Stimulated activated effector memory CD8-positive, alpha-beta T cell treated with anti-CD3 and anti-CD28 coated beads, Interleukin-12 subunit alpha, Interleukin-12 subunit beta, amount 100 ng/mL, for 72 hours (primary cell): ENCODE measurements at regions not wholly inside any gene's neighbourhood (a gene's known extent, or its start where the extent isn't known, plus 50 kb on each side); places are given as distances from the start of the nearest gene placed in this dataset.

Experiments
- ATAC-seq: fragments of 150-1000 bp; cut with Tn5 transposase; 2 replicates; pipeline ENCODE4 v1.10.0; 2021
- DNase-seq, 2 donors: peaks; one replicate each; pipeline ENCODE4 v3.0.0; 2021 to 2022; ENCODE audit warnings: low spot score in 2 of 2
- H3K27ac Mint-ChIP-seq: one replicate; pipeline ENCODE4 v1.8.0; 2022; ENCODE audit warnings: mild to moderate bottlenecking, mixed read lengths
- H3K36me3 Mint-ChIP-seq: one replicate; pipeline ENCODE4 v1.8.0; 2022; ENCODE audit warnings: mild to moderate bottlenecking, mixed read lengths
- H3K4me1 Mint-ChIP-seq: one replicate; pipeline ENCODE4 v1.8.0; 2022; ENCODE audit warnings: mixed read lengths
- H3K4me3 Mint-ChIP-seq: one replicate; pipeline ENCODE4 v1.8.0; 2022; ENCODE audit warnings: mild to moderate bottlenecking, mixed read lengths
- H3K9me3 Mint-ChIP-seq: one replicate; pipeline ENCODE4 v1.8.0; 2022; ENCODE audit warnings: mixed read lengths

DNA sequence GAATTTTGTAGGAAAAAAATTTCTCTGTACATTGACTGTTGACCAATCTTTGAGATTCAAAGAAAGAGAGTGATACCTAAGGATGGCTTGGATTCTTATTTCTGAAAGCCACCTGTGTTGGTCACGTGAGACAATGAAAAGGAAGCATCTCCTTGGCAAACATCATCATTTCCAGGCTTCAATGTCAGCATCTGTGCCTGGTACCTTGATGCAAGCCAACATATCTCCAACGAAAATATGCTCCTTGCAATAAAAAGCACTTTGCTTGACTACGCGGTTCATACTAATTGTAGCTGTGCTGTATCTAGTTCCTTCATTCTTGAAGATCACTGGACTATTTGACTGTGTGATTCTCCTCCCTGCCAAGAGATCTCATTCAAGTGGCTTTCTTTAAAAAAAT lies 503.4 kb upstream of the PSMD7 start:
- H3K36me3 Mint-ChIP-seq: no peaks in the 10 kb centered on the region
- H3K27ac Mint-ChIP-seq: no peak overlapping the region
- H3K4me1 Mint-ChIP-seq: no peaks in the 10 kb centered on the region
- H3K4me3 Mint-ChIP-seq: no peak overlapping the region
- DNase-seq (no peak), ATAC-seq (no peak)
- peaks cover 6% of the 10 kb centered on the region for H3K9me3 Mint-ChIP-seq

- DNase-seq (no peak), ATAC-seq (no peak)
- H3K27ac Mint-ChIP-seq: no peak overlapping the region
Observed at GRCh38 chr16:73792199-73793020, 504.2 kb upstream of the PSMD7 start.

GRCh38 chr16:73781297-73781696 lies 515.3 kb upstream of the PSMD7 start:
- Mint-ChIP-seq H3K27ac (no peak overlapping the region), H3K4me3 (no peak overlapping the region), H3K9me3 (peaks cover 21% of the 10 kb centered on the region), H3K36me3 (no peaks in the 10 kb centered on the region), H3K4me1 (no peaks in the 10 kb centered on the region)
- DNase-seq (no peak), ATAC-seq (no peak)

More at GRCh38 chr16:73792199-73793020, 504.2 kb upstream of the PSMD7 start:
- H3K4me1 Mint-ChIP-seq: no peaks in the 10 kb centered on the region
- H3K9me3 Mint-ChIP-seq: peaks cover 2% of the 10 kb centered on the region
- no peaks in the 10 kb centered on the region for H3K36me3 Mint-ChIP-seq
- no peak overlapping the region for H3K4me3 Mint-ChIP-seq

GRCh38 chr16:73778887-73779286 lies 517.7 kb upstream of the PSMD7 start:
- H3K27ac Mint-ChIP-seq: no peak overlapping the region
- H3K9me3 Mint-ChIP-seq: peaks cover 7% of the 10 kb centered on the region
- H3K4me3 Mint-ChIP-seq: no peak overlapping the region
- H3K36me3 Mint-ChIP-seq: no peaks in the 10 kb centered on the region
- H3K4me1 Mint-ChIP-seq: no peaks in the 10 kb centered on the region
- ATAC-seq (no peak), DNase-seq (no peak)

- DNase-seq (no peak), ATAC-seq (no peak)
- no peak overlapping the region for H3K27ac Mint-ChIP-seq
- no peak overlapping the region for H3K4me3 Mint-ChIP-seq
- H3K4me1 Mint-ChIP-seq: no peaks in the 10 kb centered on the region
- peaks cover 11% of the 10 kb centered on the region for H3K9me3 Mint-ChIP-seq
- H3K36me3 Mint-ChIP-seq: no peaks in the 10 kb centered on the region
Observed at GRCh38 chr16:73775841-73776388, 520.7 kb upstream of the PSMD7 start.

- no peak for ATAC-seq
- H3K4me3 Mint-ChIP-seq: no peak overlapping the region
- no peak overlapping the region for H3K27ac Mint-ChIP-seq
- no peak for DNase-seq
- H3K9me3 Mint-ChIP-seq: peaks cover 6% of the 10 kb centered on the region
- H3K36me3 Mint-ChIP-seq: no peaks in the 10 kb centered on the region
- no peaks in the 10 kb centered on the region for H3K4me1 Mint-ChIP-seq
Observed at GRCh38 chr16:73771196-73772064, 525.2 kb upstream of the PSMD7 start.

GRCh38 chr16:73768786-73769203 lies 527.8 kb upstream of the PSMD7 start:
- Mint-ChIP-seq H3K4me1 (no peaks in the 10 kb centered on the region), H3K27ac (no peak overlapping the region), H3K9me3 (peaks cover 9% of the 10 kb centered on the region), H3K4me3 (no peak overlapping the region), H3K36me3 (no peaks in the 10 kb centered on the region)
- DNase-seq: no peak
- ATAC-seq: no peak

DNA sequence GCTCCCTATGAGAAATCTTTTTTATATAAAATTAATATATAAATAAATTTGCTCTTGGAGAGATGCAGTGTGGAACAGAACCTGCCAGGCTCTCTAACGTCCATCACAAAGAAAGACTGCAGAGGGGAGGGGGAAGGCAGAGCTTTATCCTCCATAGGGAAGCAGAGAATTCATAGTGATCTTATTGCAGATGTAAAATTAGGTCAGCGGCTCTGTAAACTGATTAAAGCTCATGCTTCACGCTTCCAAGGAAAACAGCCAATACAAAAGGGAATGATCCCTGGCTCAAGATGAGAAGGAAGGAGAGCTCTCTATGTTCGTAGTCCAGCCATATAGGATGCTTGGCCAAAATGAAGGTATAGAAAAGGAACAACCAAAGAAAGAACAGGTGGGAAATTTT lies 532.3 kb upstream of the PSMD7 start:
- no peak for DNase-seq
- Mint-ChIP-seq H3K27ac (no peak overlapping the region), H3K4me3 (no peak overlapping the region), H3K4me1 (no peaks in the 10 kb centered on the region), H3K9me3 (peaks cover 3% of the 10 kb centered on the region), H3K36me3 (no peaks in the 10 kb centered on the region)
- no peak for ATAC-seq

- H3K4me3 Mint-ChIP-seq: no peak overlapping the region
- no peak overlapping the region for H3K27ac Mint-ChIP-seq
- H3K4me1 Mint-ChIP-seq: no peaks in the 10 kb centered on the region
- ATAC-seq (no peak), DNase-seq (no peak)
- no peaks in the 10 kb centered on the region for H3K36me3 Mint-ChIP-seq
- peaks cover 5% of the 10 kb centered on the region for H3K9me3 Mint-ChIP-seq
Observed at GRCh38 chr16:73756289-73757178, 540.1 kb upstream of the PSMD7 start.

GRCh38 chr16:73753931-73754330 lies 542.7 kb upstream of the PSMD7 start:
- ATAC-seq (no peak), DNase-seq (no peak)
- Mint-ChIP-seq H3K9me3 (peaks cover 15% of the 10 kb centered on the region), H3K4me3 (no peak overlapping the region), H3K4me1 (no peaks in the 10 kb centered on the region), H3K27ac (no peak overlapping the region), H3K36me3 (no peaks in the 10 kb centered on the region)

DNA sequence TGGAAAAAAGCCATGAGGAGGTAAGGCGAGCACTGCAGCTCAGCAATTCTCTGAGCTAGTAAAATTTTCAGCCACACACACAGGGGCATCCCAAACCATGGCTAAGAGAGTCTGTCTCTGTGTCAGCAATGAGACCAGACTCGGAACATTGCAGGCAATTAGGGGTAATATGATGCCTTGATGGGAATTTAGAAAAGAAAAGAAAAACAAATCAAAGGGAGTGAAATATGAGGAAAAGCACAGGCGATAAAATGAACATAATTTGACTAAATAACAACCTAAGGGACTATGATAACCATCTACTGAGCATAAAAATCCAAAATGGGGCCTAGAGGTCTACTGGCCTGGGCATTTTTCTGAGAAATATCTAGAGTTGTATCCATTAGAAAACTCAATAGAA lies 546.0 kb upstream of the PSMD7 start:
- DNase-seq: no peak
- H3K36me3 Mint-ChIP-seq: no peaks in the 10 kb centered on the region
- H3K9me3 Mint-ChIP-seq: peaks cover 13% of the 10 kb centered on the region
- H3K4me1 Mint-ChIP-seq: no peaks in the 10 kb centered on the region
- ATAC-seq: no peak
- no peak overlapping the region for H3K4me3 Mint-ChIP-seq
- H3K27ac Mint-ChIP-seq: no peak overlapping the region

DNA sequence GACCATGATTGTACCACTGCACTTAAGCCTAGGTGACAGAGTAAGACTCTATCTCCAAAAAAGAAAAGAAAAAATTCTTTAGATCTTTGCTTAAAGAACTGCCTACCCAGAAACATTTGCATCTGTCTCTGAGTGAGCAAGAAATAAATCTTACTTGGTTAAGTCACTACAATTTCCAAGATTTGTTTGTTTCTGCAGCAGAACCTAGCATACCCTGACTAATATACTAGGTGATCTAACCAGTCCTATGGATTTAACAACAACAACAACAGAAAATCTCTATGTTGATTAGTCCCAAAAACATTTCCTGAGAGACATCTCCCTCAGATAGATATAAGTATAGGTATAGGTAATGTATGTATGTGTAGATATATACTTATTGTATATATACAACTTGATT lies 549.3 kb upstream of the PSMD7 start:
- H3K9me3 Mint-ChIP-seq: peaks cover 23% of the 10 kb centered on the region
- no peaks in the 10 kb centered on the region for H3K4me1 Mint-ChIP-seq
- no peak for ATAC-seq

DNA sequence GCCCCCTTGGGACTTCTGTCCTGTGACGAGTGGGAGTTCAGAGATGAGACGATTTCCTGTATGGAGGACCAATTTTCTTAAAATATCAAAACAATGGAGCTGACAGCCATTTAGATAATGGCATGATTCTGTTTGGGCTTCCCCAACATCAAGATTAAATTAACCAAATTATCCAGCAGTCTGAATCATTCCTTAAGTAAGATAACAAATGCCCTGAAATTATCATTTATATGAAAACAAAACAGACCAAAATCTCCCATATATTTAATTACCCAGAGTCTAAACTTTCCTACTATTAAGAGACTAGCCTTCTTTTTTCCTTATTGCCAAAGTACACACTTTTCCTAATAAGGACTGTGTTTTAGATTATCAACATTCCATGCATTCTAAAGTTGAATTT lies 550.1 kb upstream of the PSMD7 start:
- no peak for DNase-seq
- Mint-ChIP-seq H3K4me1 (no peaks in the 10 kb centered on the region), H3K36me3 (no peaks in the 10 kb centered on the region), H3K27ac (no peak overlapping the region), H3K4me3 (no peak overlapping the region), H3K9me3 (peaks cover 23% of the 10 kb centered on the region)
- no peak for ATAC-seq

More for the DNA sequence above, 549.3 kb upstream of the PSMD7 start:
- no peaks in the 10 kb centered on the region for H3K36me3 Mint-ChIP-seq
- no peak overlapping the region for H3K4me3 Mint-ChIP-seq
- DNase-seq: no peak
- no peak overlapping the region for H3K27ac Mint-ChIP-seq

DNA sequence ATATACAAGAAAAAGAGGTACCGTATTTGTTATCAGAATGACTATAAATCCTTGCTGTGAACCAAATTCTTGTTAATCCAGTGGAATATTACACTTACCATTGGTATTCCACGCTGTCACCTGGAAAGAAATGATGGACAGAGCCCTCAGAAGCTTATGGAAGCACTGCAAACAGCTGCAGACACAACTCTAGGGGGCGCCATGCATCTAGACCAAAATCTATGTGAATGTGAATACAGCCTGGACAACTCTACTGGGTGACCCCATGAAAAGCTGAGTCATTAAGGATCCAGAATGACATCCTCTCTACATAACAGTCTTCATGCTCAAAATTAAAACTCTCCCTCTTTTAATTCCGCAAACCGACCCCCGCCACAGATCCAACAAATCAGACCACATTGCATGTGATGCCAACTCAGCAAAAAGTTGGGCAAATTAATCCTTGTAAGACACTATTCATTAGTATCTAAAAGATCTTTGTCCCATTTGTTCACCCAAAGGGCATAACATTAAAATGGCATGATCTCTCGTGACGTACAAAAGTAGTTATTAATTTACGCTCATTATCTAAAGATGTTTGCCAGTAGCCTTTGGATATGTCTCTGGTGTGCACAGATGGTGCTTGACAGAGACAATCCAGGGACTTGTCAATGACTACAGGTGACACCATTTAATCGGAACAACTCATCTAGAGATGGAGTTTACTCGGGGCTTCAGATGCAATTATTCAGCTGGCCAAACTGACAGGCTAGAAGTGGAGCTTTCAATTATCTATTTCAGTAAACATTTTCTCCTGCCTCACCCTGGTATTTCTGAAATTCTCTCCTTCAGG lies 552.7 kb upstream of the PSMD7 start:
- no peaks in the 10 kb centered on the region for H3K4me1 Mint-ChIP-seq
- ATAC-seq (no peak), DNase-seq (no peak)
- H3K4me3 Mint-ChIP-seq: no peak overlapping the region
- H3K27ac Mint-ChIP-seq: no peak overlapping the region
- H3K36me3 Mint-ChIP-seq: no peaks in the 10 kb centered on the region
- H3K9me3 Mint-ChIP-seq: peaks cover 19% of the 10 kb centered on the region
